ENCODE measurements at regions not wholly inside any gene's neighbourhood (a gene's known extent, or its start where the extent isn't known, plus 50 kb on each side); places are given as distances from the start of the nearest gene placed in this dataset.
"Not testable (repeated sequence)": the region's sequence is repeated elsewhere in the genome, so short reads cannot be mapped to it uniquely, and the experiment has no call there.

GRCh38 chr2:71976685-71977084 lies 171.0 kb downstream of the CYP26B1 start:
- H3K27me3 ChIP-seq: no peaks in the 10 kb centered on the region
- H3K9ac ChIP-seq: no peak overlapping the region
- H3K4me1 ChIP-seq: no peaks in the 10 kb centered on the region
- no peak for TF ChIP-seq Cebpa-rat (IDR thresholded peaks at IDR 0.05)
- H3K4me3 ChIP-seq: no peak overlapping the region
- H4K20me1 ChIP-seq: no peaks in the 10 kb centered on the region
- H3K27ac ChIP-seq: no peak overlapping the region
- H3K36me3 ChIP-seq: no peaks in the 10 kb centered on the region
- peaks cover 0 to 21% (median 9%) of the 10 kb centered on the region in 11 experiments; a peak in 9 of 22 replicates for H3K9me3 ChIP-seq (replicated peaks in 1 of 11)
- no peak overlapping the region for H3K4me2 ChIP-seq

DNA sequence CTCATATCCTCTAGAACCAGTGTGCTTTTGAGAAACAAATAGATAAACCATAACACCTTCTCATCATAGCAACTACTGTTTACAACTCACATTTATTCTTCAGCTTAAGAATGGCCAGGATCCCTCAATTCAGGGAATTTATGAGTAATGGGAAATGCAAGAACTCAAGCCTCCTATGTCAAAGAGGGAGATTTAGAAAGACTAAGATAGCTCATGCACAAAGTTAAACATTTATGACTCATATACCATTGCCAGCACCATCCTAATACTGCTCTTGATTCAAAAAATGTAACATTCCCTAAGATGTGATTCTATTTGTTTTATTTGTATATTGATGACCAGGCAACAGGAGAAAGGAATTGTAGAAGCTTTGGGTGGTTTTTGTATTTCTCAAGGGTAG lies 172.8 kb downstream of the CYP26B1 start:
- H3K4me3 ChIP-seq: no peak overlapping the region
- no peaks in the 10 kb centered on the region for H3K4me1 ChIP-seq
- no peak overlapping the region for H3K4me2 ChIP-seq
- no peak overlapping the region for H3K9ac ChIP-seq
- no peaks in the 10 kb centered on the region for H3K27me3 ChIP-seq
- TF ChIP-seq Cebpa-rat (IDR thresholded peaks at IDR 0.05): no peak
- H3K9me3 ChIP-seq (replicated peaks in 1 of 11): peaks cover 0 to 18% (median 7%) of the 10 kb centered on the region in 11 experiments; a peak in 9 of 22 replicates
- H4K20me1 ChIP-seq: no peaks in the 10 kb centered on the region
- no peaks in the 10 kb centered on the region for H3K36me3 ChIP-seq
- no peak overlapping the region for H3K27ac ChIP-seq

GRCh38 chr2:71971493-71971892 lies 176.2 kb downstream of the CYP26B1 start:
- H3K4me1 ChIP-seq: no peaks in the 10 kb centered on the region
- no peaks in the 10 kb centered on the region for H3K27me3 ChIP-seq
- H4K20me1 ChIP-seq: no peaks in the 10 kb centered on the region
- no peaks in the 10 kb centered on the region for H3K9me3 ChIP-seq (replicated peaks in 1 of 11)
- no peaks in the 10 kb centered on the region for H3K36me3 ChIP-seq
- no peak overlapping the region for H3K9ac ChIP-seq
- no peak overlapping the region for H3K4me3 ChIP-seq
- H3K4me2 ChIP-seq: no peak overlapping the region
- no peak overlapping the region for H3K27ac ChIP-seq
- TF ChIP-seq Cebpa-rat (IDR thresholded peaks at IDR 0.05): no peak

GRCh38 chr2:71965530-71965929 lies 182.1 kb downstream of the CYP26B1 start:
- Histone ChIP-seq H3K27me3 (no peaks in the 10 kb centered on the region), H3K9ac (no peak overlapping the region), H3K4me3 (no peak overlapping the region), H3K4me2 (peak overlapping the region in 3 of 11 experiments; percentile 2 to 20 (median 9); a peak in 2 of 22 replicates), H4K20me1 (no peaks in the 10 kb centered on the region), H3K4me1 (peaks cover 0 to 5% (median 0%) of the 10 kb centered on the region in 10 experiments; a peak in 3 of 20 replicates), H3K27ac (no peak overlapping the region), H3K9me3 (replicated peaks in 1 of 11) (no peaks in the 10 kb centered on the region), H3K36me3 (no peaks in the 10 kb centered on the region)
- TF ChIP-seq Cebpa-rat (IDR thresholded peaks at IDR 0.05): no peak

GRCh38 chr2:71962911-71963694 lies 184.6 kb downstream of the CYP26B1 start:
- TF ChIP-seq Cebpa-rat (IDR thresholded peaks at IDR 0.05): no peak
- peaks cover 0 to 5% (median 0%) of the 10 kb centered on the region in 10 experiments; a peak in 3 of 20 replicates for H3K4me1 ChIP-seq
- no peak overlapping the region for H3K9ac ChIP-seq
- H3K4me3 ChIP-seq: no peak overlapping the region
- H3K36me3 ChIP-seq: no peaks in the 10 kb centered on the region
- no peak overlapping the region for H3K4me2 ChIP-seq
- no peak overlapping the region for H3K27ac ChIP-seq
- H3K27me3 ChIP-seq: no peaks in the 10 kb centered on the region
- peaks cover 11 to 20% (median 14%) of the 10 kb centered on the region in 11 experiments for H3K9me3 ChIP-seq (replicated peaks in 1 of 11)
- no peaks in the 10 kb centered on the region for H4K20me1 ChIP-seq

DNA sequence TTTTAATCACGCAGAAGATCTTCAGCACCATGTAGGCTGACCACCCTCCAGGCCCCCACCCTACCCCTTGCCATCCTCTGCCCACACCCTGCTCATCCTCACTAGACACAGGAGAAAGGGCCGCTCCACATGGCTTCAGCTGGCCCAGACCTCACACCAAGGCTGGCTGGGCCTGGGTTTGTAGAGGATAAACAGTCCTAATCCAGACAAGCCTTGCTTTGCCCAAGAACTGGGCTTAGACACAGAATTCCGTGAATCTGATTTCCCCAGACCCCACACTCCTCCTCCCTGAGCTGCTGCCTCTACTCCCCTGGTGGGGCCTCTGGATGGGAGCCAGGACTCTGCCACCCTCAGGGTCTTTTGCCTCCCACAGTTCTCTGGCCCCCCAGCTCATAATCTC lies 185.3 kb downstream of the CYP26B1 start:
- peaks cover 19 to 27% (median 22%) of the 10 kb centered on the region in 11 experiments for H3K9me3 ChIP-seq (replicated peaks in 1 of 11)
- no peak overlapping the region for H3K4me3 ChIP-seq
- no peak overlapping the region for H3K9ac ChIP-seq
- no peaks in the 10 kb centered on the region for H3K36me3 ChIP-seq
- H3K27me3 ChIP-seq: no peaks in the 10 kb centered on the region
- no peak for TF ChIP-seq Cebpa-rat (IDR thresholded peaks at IDR 0.05)
- no peaks in the 10 kb centered on the region for H4K20me1 ChIP-seq
- H3K27ac ChIP-seq: no peak overlapping the region
- no peak overlapping the region for H3K4me2 ChIP-seq
- H3K4me1 ChIP-seq: peaks cover 0 to 5% (median 0%) of the 10 kb centered on the region in 10 experiments; a peak in 3 of 20 replicates

DNA sequence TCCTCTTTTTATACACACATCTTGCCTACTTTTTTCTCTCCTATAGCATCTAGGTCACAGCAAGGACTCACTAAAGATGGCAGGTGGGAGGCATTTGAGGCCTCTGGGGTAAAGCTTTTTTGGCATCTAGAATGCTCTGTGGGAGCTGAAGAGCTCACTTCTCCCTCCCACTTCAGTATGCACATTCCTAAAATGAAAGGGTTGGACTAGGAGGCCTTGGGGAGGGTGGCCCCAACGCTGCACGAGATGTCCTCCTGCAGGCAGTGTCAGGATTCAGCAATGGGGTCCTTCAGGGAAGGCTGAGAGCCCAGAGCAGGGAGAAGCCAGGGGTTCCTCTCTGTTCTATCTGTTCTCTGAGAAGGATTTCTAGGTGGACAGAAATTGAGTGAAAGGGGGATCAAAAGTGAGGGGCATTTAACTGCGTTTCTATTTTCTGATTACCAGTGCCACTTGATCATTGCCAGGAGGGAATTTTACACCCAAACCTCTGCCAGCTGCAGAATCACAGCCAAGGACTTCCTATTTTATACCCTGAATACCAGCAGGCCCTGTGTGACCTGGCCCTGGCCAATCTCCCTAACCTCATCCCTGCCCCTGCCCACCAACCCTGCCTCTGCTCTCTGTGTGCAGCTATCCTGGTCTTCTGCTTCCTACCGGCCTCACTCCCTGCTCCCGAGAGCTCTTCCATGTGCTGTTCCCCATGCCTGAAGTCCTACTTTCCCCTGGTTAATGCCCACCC lies 186.2 kb downstream of the CYP26B1 start:
- H3K27ac ChIP-seq: no peak overlapping the region
- H3K9ac ChIP-seq: no peak overlapping the region
- H3K27me3 ChIP-seq: no peaks in the 10 kb centered on the region
- TF ChIP-seq Cebpa-rat (IDR thresholded peaks at IDR 0.05): no peak
- H3K4me2 ChIP-seq: no peak overlapping the region
- peaks cover 0 to 5% (median 0%) of the 10 kb centered on the region in 10 experiments; a peak in 3 of 20 replicates for H3K4me1 ChIP-seq
- no peaks in the 10 kb centered on the region for H4K20me1 ChIP-seq
- H3K9me3 ChIP-seq (replicated peaks in 1 of 11): peaks cover 25 to 36% (median 31%) of the 10 kb centered on the region in 11 experiments
- H3K4me3 ChIP-seq: no peak overlapping the region
- no peaks in the 10 kb centered on the region for H3K36me3 ChIP-seq

DNA sequence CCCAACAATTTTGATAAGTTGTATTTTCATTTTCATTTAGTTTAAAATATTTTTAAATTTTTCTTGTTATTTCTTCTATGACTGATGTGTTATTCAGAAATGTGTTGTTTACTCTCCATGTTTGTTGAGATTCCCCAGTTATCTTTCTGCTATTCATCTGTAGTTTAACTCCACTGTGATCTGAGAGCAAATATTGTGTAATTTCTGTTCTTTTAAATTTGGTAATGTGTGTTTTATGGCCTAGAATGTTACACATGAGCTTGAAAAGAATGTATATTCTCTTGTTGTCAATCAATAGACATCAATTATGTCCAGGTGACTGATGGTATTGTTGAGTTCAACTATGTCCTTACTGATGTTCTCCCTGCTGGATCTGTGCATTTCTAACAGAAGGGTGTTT lies 188.2 kb downstream of the CYP26B1 start:
- Histone ChIP-seq H3K4me2 (no peak overlapping the region), H3K9me3 (replicated peaks in 1 of 11) (peaks cover 31 to 47% (median 41%) of the 10 kb centered on the region in 11 experiments), H3K27me3 (no peaks in the 10 kb centered on the region), H3K27ac (no peak overlapping the region), H4K20me1 (no peaks in the 10 kb centered on the region), H3K36me3 (no peaks in the 10 kb centered on the region), H3K4me1 (no peaks in the 10 kb centered on the region), H3K9ac (no peak overlapping the region), H3K4me3 (no peak overlapping the region)
- TF ChIP-seq Cebpa-rat (IDR thresholded peaks at IDR 0.05): no peak

DNA sequence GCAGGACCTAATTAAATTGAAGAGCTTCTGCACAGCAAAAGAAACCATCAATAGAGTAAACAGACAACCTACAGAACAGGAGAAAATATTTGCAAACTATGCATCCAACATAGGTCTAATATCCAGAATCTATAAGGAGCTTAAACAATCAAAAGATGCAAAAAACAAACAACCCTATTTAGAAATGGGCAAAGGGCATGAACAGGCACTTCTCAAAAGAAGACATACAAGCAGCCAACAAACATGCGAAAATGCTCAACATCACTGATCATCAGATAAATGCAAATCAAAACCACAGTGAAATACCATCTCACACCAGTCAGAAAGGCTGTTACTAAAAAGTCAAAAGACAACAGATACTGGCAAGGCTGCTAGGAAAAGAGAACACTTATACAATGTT lies 189.2 kb downstream of the CYP26B1 start:
- H3K36me3 ChIP-seq, H3K4me1 ChIP-seq, H3K27ac ChIP-seq, H3K4me2 ChIP-seq, H3K9ac ChIP-seq, H4K20me1 ChIP-seq, H3K4me3 ChIP-seq, H3K27me3 ChIP-seq: not testable (repeated sequence)
- peaks cover 31 to 47% (median 41%) of the 10 kb centered on the region in 11 experiments for H3K9me3 ChIP-seq (replicated peaks in 1 of 11)

Measured in BLaER1 treated with 17β-estradiol and CSF1 and Interleukin-3, amounts not matched to agents 10 nM and 100 nM (cell line).